HepG2 (cell line): ENCODE measurements at regions not wholly inside any gene's neighbourhood (a gene's known extent, or its start where the extent isn't known, plus 50 kb on each side); places are given as distances from the start of the nearest gene placed in this dataset.

Experiments
- ATAC-seq: fragments of 200-7000 bp; cut with Tn5 transposase; 3 replicates; pipeline ENCODE4 v1.9.1; 2020; ENCODE audit warnings: mild to moderate bottlenecking, moderate library complexity
- BruUV-seq: library from RNA; stranded (reverse); fragments of 400-500 nt; replicated peaks from 2 replicates; lab custom pipeline; 2021; lab: Mats Ljungman, UMichigan
- CTCF ChIA-PET: fragments of 300-600 bp; formaldehyde crosslinking; extraction: SDS; loops from one replicate; lab custom pipeline; 2021; ENCODE audit warnings: low total read pairs, inconsistent platforms, low intra/inter-chr PET ratio; lab: Yijun Ruan, JAX
- POLR2A ChIA-PET: fragments of 350-600 bp; sonication (Branson Sonifier 250); formaldehyde crosslinking; loops from one replicate; lab custom pipeline; 2020; ENCODE audit warnings: antibody characterized with exemption, inconsistent platforms; lab: Yijun Ruan, JAX
- DNase-seq: peaks from one replicate; pipeline ENCODE4 v3.0.0-alpha.2; 2015; ENCODE audit warnings: low spot score
- FAIRE-seq: peaks from 3 replicates; lab custom pipeline; 2011; peaks lifted over from hg19 to GRCh38; lab: Jason Lieb, UNC
- H2AFZ ChIP-seq: one replicate; pipeline ENCODE4 v1.6.1; 2011; ENCODE audit warnings: low read length, inconsistent platforms
- H3K27ac ChIP-seq: fragments of 300-600 bp; 3 replicates; pipeline ENCODE4 v1.8.0; 2011; ENCODE audit warnings: mixed run types, mild to moderate bottlenecking, mixed read lengths, low read length, inconsistent platforms; ENCODE audit not compliant: insufficient read depth; ENCODE audit errors: extremely low read length
- H3K27me3 ChIP-seq, 2 experiments: fragments of 200-600 bp in 1 of 2; 2 replicates in 1 of 2; 3 replicates in 1 of 2; pipeline versions ENCODE4 v1.6.0 to v1.8.0; 2011; ENCODE audit warnings: low read length in 2 of 2, mild to moderate bottlenecking in 2 of 2, moderate library complexity in 2 of 2, inconsistent platforms in 1 of 2; ENCODE audit not compliant: insufficient read depth in 2 of 2, control insufficient read depth in 1 of 2
- H3K36me3 ChIP-seq, 2 experiments: fragments of 200-600 bp in 1 of 2; replicated peaks in 1 of 2; 2 replicates in 1 of 2; 3 replicates in 1 of 2; pipeline versions ENCODE4 v1.5.1 to v1.8.0; 2011; ENCODE audit warnings: low read length in 2 of 2, inconsistent platforms in 1 of 2; ENCODE audit not compliant: insufficient read depth in 2 of 2, control insufficient read depth in 1 of 2
- H3K4me1 ChIP-seq: 2 replicates; pipeline ENCODE4 v1.5.1; 2012; ENCODE audit warnings: low read length, inconsistent platforms; ENCODE audit not compliant: insufficient read depth
- H3K4me2 ChIP-seq: 2 replicates; pipeline ENCODE4 v1.6.0; 2011; ENCODE audit warnings: low read depth, low read length, inconsistent platforms
- H3K4me3 ChIP-seq, 3 experiments: fragments of 200-600 bp in 1 of 3; sonication (generic), shearing (Covaris generic) in 1 of 3; replicated peaks in 1 of 3; 2 replicates each; pipeline ENCODE4 v1.5.1; 2011 to 2016; ENCODE audit warnings: low read length in 3 of 3, inconsistent platforms in 2 of 3, low read depth in 2 of 3, mild to moderate bottlenecking in 2 of 3, control low read depth in 1 of 3, mixed read lengths in 1 of 3; ENCODE audit not compliant: insufficient read depth in 1 of 3
- H3K79me2 ChIP-seq: one replicate; pipeline ENCODE4 v1.6.1; 2011; ENCODE audit warnings: low read length, inconsistent platforms; ENCODE audit not compliant: insufficient read depth
- H3K9ac ChIP-seq: 2 replicates; pipeline ENCODE4 v1.6.0; 2011; ENCODE audit warnings: mild to moderate bottlenecking, low read depth, low read length, inconsistent platforms; ENCODE audit not compliant: insufficient read depth
- H3K9me3 ChIP-seq: 2 replicates; pipeline ENCODE4 v1.5.1; 2012; ENCODE audit warnings: mild to moderate bottlenecking, low read length
- H4K20me1 ChIP-seq: 2 replicates; pipeline ENCODE4 v1.6.0; 2011; ENCODE audit warnings: inconsistent platforms, mild to moderate bottlenecking, low read length, moderate library complexity; ENCODE audit not compliant: insufficient read depth
- CHD2 ChIP-seq: IDR thresholded peaks from 2 replicates; pipeline ENCODE4 v1.6.1; 2011; ENCODE audit warnings: low read depth, low read length, improper control_type of control experiment
- DMAP1 ChIP-seq: IDR thresholded peaks from 2 replicates; pipeline ENCODE4 v1.6.1; 2016
- GATA4 ChIP-seq: sonication (generic); IDR thresholded peaks from 2 replicates; pipeline ENCODE4 v1.6.1; 2016; ENCODE audit warnings: antibody characterized with exemption, low read depth, borderline replicate concordance
- NFIB ChIP-seq: sonication (generic); formaldehyde crosslinking; IDR thresholded peaks from 2 replicates; pipeline ENCODE4 v1.9.0; 2021; ENCODE audit warnings: missing genetic modification reagents, mild to moderate bottlenecking, borderline replicate concordance
- NKX3-1 ChIP-seq: sonication (generic); formaldehyde crosslinking; IDR thresholded peaks from 2 replicates; pipeline ENCODE4 v1.5.0; 2020; ENCODE audit warnings: missing genetic modification reagents
- PHF8 ChIP-seq: sonication (generic); formaldehyde crosslinking; IDR thresholded peaks from 2 replicates; pipeline ENCODE4 v1.5.0; 2020; ENCODE audit warnings: missing genetic modification reagents
- RAD21 ChIP-seq: fragments of 450-650 bp; formaldehyde crosslinking; IDR thresholded peaks from 2 replicates; pipeline ENCODE4 v1.5.0; 2020; ENCODE audit warnings: mild to moderate bottlenecking
- TCF7 ChIP-seq: sonication (generic); IDR thresholded peaks from 2 replicates; pipeline ENCODE4 v1.6.1; 2016; ENCODE audit warnings: antibody characterized with exemption, low read depth
- YEATS4 ChIP-seq: sonication (generic); formaldehyde crosslinking; IDR thresholded peaks from 2 replicates; pipeline ENCODE4 v1.4.0; 2020; ENCODE audit warnings: missing genetic modification reagents, borderline replicate concordance
- ZC3H4 ChIP-seq: sonication (generic); formaldehyde crosslinking; IDR thresholded peaks from 2 replicates; pipeline ENCODE4 v1.4.0; 2020; ENCODE audit warnings: missing genetic modification reagents, borderline replicate concordance
- ZNF10 ChIP-seq: sonication (generic); formaldehyde crosslinking; IDR thresholded peaks from 2 replicates; pipeline ENCODE4 v1.4.0; 2020; ENCODE audit warnings: mild to moderate bottlenecking, low read depth, missing genetic modification reagents, borderline replicate concordance
- WGBS: methylation state at CpG from one replicate; pipeline ENCODE4 v1.1.6; 2017; ENCODE audit warnings: low lambda C conversion rate; 5-methylcytosine and 5-hydroxymethylcytosine counted together
- in situ Hi-C: cut with HindIII; loops from 2 replicates; pipeline ENCODE4 v1.10.0; 2017; ENCODE audit warnings: low pct_unique_long_range_greater_than_20kb; ENCODE audit not compliant: extremely low pct_ligation_motif_present
- intact Hi-C: fragments of 100-400 bp; cut with micrococcal nuclease; formaldehyde crosslinking; loops from one replicate; pipeline ENCODE4 v1.10.0; 2022; ENCODE audit not compliant: unreplicated experiment
- TF ChIP-seq, protein P1 (sequence below): sonication (generic); formaldehyde crosslinking; IDR thresholded peaks from 2 replicates; pipeline ENCODE4 v1.5.1; 2020; ENCODE audit warnings: missing genetic modification reagents, mild to moderate bottlenecking, borderline replicate concordance
- TF ChIP-seq, protein P2 (sequence below): sonication (generic); formaldehyde crosslinking; IDR thresholded peaks from 2 replicates; pipeline ENCODE4 v1.5.0; 2020; ENCODE audit warnings: missing genetic modification reagents

GRCh38 chr15:70556151-70556741 is 207.1 kb downstream of the UACA start (continued):
- TF ChIP-seq RAD21 (CRISPR knock-in tag), result no peak

DNA sequence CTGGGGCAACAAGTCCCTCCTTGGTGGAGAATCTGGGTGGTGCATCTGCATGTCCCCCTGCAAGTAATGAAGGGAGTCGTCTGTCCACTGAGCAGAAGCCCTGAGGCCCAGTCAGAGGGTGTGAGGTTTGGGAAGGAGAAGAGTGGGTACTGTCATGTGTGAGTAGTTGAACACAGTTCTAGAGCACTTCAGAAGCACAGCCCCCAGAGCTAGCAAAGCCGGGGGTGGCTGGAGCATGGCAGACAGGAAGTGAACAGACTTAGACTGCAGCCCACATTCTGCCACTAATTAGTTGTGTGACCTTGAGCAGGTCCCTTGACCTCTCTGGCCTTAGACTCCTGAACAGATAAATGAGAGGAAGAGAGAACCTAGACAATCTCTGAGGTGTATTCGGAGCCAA is 207.6 kb downstream of the UACA start:
- no peak overlapping the region for H3K27ac ChIP-seq
- no peak overlapping the region for H3K4me2 ChIP-seq
- TF ChIP-seq ZC3H4 (CRISPR knock-in tag), result no peak
- no peak for TF ChIP-seq NKX3-1 (CRISPR knock-in tag)
- TF ChIP-seq, all 625 proteins: peak for 0
- no peak for ATAC-seq
- H2AFZ ChIP-seq, result no peak overlapping the region
- intact Hi-C loops (no loop called here), in situ Hi-C loops (no loop called here)
- H3K9ac ChIP-seq, result no peak overlapping the region
- H3K4me1 ChIP-seq, result no peaks in the 10 kb centered on the region
- peaks cover 1 to 7% of the 10 kb centered on the region in 2 experiments; a peak in 2 of 5 replicates for H3K27me3 ChIP-seq
- POLR2A ChIA-PET, result no interaction called here
- CTCF ChIA-PET, result no interaction called here
- H3K4me3 ChIP-seq, result no peak overlapping the region
- no peaks in the 10 kb centered on the region for H3K36me3 ChIP-seq
- no peak for FAIRE-seq
- 3% methylated on average over 3 of the region's 3 CpGs for WGBS
- H3K79me2 ChIP-seq, result no peaks in the 10 kb centered on the region
- H4K20me1 ChIP-seq, result no peaks in the 10 kb centered on the region
- no peaks in the 10 kb centered on the region for H3K9me3 ChIP-seq
- BruUV-seq, result no TSS peak
- no peak for DNase-seq

GRCh38 chr15:70547846-70548487 is 215.4 kb downstream of the UACA start:
- Histone ChIP-seq H3K79me2 (no peaks in the 10 kb centered on the region), H3K9me3 (no peaks in the 10 kb centered on the region), H3K36me3 (no peaks in the 10 kb centered on the region), H3K27me3 (no peaks in the 10 kb centered on the region; a peak in 1 of 5 replicates), H3K27ac (no peak overlapping the region), H3K4me1 (no peaks in the 10 kb centered on the region), H2AFZ (no peak overlapping the region), H3K4me2 (no peak overlapping the region), H3K9ac (no peak overlapping the region), H4K20me1 (no peaks in the 10 kb centered on the region), H3K4me3 (no peak overlapping the region)
- ATAC-seq, result no peak
- ChIA-PET CTCF (no interaction called here), POLR2A (no interaction called here)
- FAIRE-seq, result no peak
- in situ Hi-C loops (no loop called here), intact Hi-C loops (no loop called here)
- DNase-seq, result no peak
- no TSS peak for BruUV-seq
- TF ChIP-seq PHF8, result no peak
- TF ChIP-seq, protein P1, sequence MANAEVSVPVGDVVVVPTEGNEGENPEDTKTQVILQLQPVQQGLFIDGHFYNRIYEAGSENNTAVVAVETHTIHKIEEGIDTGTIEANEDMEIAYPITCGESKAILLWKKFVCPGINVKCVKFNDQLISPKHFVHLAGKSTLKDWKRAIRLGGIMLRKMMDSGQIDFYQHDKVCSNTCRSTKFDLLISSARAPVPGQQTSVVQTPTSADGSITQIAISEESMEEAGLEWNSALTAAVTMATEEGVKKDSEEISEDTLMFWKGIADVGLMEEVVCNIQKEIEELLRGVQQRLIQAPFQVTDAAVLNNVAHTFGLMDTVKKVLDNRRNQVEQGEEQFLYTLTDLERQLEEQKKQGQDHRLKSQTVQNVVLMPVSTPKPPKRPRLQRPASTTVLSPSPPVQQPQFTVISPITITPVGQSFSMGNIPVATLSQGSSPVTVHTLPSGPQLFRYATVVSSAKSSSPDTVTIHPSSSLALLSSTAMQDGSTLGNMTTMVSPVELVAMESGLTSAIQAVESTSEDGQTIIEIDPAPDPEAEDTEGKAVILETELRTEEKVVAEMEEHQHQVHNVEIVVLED, result no peak
- TF ChIP-seq, protein P2, sequence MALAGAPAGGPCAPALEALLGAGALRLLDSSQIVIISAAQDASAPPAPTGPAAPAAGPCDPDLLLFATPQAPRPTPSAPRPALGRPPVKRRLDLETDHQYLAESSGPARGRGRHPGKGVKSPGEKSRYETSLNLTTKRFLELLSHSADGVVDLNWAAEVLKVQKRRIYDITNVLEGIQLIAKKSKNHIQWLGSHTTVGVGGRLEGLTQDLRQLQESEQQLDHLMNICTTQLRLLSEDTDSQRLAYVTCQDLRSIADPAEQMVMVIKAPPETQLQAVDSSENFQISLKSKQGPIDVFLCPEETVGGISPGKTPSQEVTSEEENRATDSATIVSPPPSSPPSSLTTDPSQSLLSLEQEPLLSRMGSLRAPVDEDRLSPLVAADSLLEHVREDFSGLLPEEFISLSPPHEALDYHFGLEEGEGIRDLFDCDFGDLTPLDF, result no peak
- TF ChIP-seq YEATS4, result no peak
- TF ChIP-seq GATA4, result no peak
- no peak for TF ChIP-seq TCF7
- no peak for TF ChIP-seq DMAP1 (CRISPR knock-in tag)
- TF ChIP-seq NFIB, result no peak
- TF ChIP-seq CHD2, result no peak
- TF ChIP-seq ZNF10 (CRISPR knock-in tag), result no peak
